H1 (cell line): ENCODE measurements at regions not wholly inside any gene's neighbourhood (a gene's known extent, or its start where the extent isn't known, plus 50 kb on each side); places are given as distances from the start of the nearest gene placed in this dataset.

ENCODE experiments used
- CTCF ChIA-PET: fragments of 300-600 bp; sonication (Branson Sonifier 250); formaldehyde crosslinking; loops from one replicate; lab custom pipeline; 2021; ENCODE audit not compliant: partially characterized antibody; lab: Charles Lee
- POLR2A ChIA-PET: fragments of 300-600 bp; sonication (Branson Sonifier 250); formaldehyde crosslinking; loops from one replicate; lab custom pipeline; 2021; ENCODE audit warnings: inconsistent platforms; ENCODE audit not compliant: partially characterized antibody; lab: Charles Lee
- DNase-seq, 2 experiments: peaks; one replicate each; pipeline versions ENCODE4 v3.0.0 to v3.0.0-alpha.2; 2010 to 2022; ENCODE audit warnings: low spot score in 2 of 2, low read depth in 1 of 2, mixed read lengths in 1 of 2
- FAIRE-seq: peaks from 2 replicates; lab custom pipeline; 2011; peaks lifted over from hg19 to GRCh38; lab: Jason Lieb, UNC
- H2AFZ ChIP-seq: 2 replicates; pipeline ENCODE4 v1.8.1; 2012; ENCODE audit warnings: low read length, inconsistent platforms
- H2AK5ac ChIP-seq: 2 replicates; pipeline ENCODE4 v1.6.1; 2013; ENCODE audit warnings: low read depth, low read length
- H2BK120ac ChIP-seq: replicated peaks from 2 replicates; pipeline ENCODE3; 2013; ENCODE audit warnings: low read depth, low read length, inconsistent platforms
- H2BK12ac ChIP-seq: 2 replicates; pipeline ENCODE4 v1.6.1; 2013; ENCODE audit warnings: low read depth, low read length
- H2BK15ac ChIP-seq: 2 replicates; pipeline ENCODE4 v1.6.1; 2013; ENCODE audit warnings: low read length
- H2BK20ac ChIP-seq: 2 replicates; pipeline ENCODE4 v1.6.1; 2013; ENCODE audit warnings: low read length
- H2BK5ac ChIP-seq: 2 replicates; pipeline ENCODE4 v1.6.1; 2013; ENCODE audit warnings: low read depth, low read length
- H3K14ac ChIP-seq: 2 replicates; pipeline ENCODE4 v1.6.1; 2013; ENCODE audit warnings: inconsistent platforms; ENCODE audit not compliant: insufficient read length
- H3K18ac ChIP-seq: 2 replicates; pipeline ENCODE4 v1.6.1; 2013; ENCODE audit warnings: low read length; ENCODE audit errors: extremely low read depth
- H3K23ac ChIP-seq: 2 replicates; pipeline ENCODE4 v1.6.1; 2013; ENCODE audit warnings: inconsistent platforms; ENCODE audit not compliant: insufficient read length
- H3K23me2 ChIP-seq: 2 replicates; pipeline ENCODE4 v1.6.1; 2013; ENCODE audit warnings: low read depth, low read length
- H3K27ac ChIP-seq: 2 replicates; pipeline ENCODE4 v1.6.1; 2011; ENCODE audit warnings: low read depth, low read length, inconsistent platforms
- H3K27me3 ChIP-seq, 4 experiments: replicated peaks in 1 of 4; 1 replicate in 1 of 4; 2 replicates in 3 of 4; pipeline versions ENCODE4 v1.6.1 to v1.8.1; 2011 to 2013; ENCODE audit warnings: low read length in 3 of 4, mild to moderate bottlenecking in 3 of 4, inconsistent platforms in 2 of 4, mixed read lengths in 2 of 4, moderate library complexity in 1 of 4; ENCODE audit not compliant: control insufficient read depth in 3 of 4, insufficient read depth in 3 of 4; ENCODE audit errors: extremely low read depth in 1 of 4
- H3K36me3 ChIP-seq, 4 experiments: 2 replicates each; pipeline versions ENCODE4 v1.6.1 to v1.8.1; 2011 to 2013; ENCODE audit warnings: mild to moderate bottlenecking in 4 of 4, low read length in 3 of 4, moderate library complexity in 2 of 4, control low read depth in 1 of 4, inconsistent platforms in 1 of 4; ENCODE audit not compliant: insufficient read depth in 4 of 4, control insufficient read depth in 2 of 4
- H3K4ac ChIP-seq: replicated peaks from 2 replicates; pipeline ENCODE3; 2013; ENCODE audit warnings: low read length, low read depth, mixed read lengths, inconsistent platforms; ENCODE audit not compliant: insufficient read length
- H3K4me1 ChIP-seq, 4 experiments: replicated peaks in 1 of 4; 1 replicate in 1 of 4; 2 replicates in 3 of 4; pipeline versions ENCODE4 v1.6.1 to v1.8.1; 2011 to 2013; ENCODE audit warnings: low read length in 3 of 4, inconsistent platforms in 2 of 4, mixed read lengths in 1 of 4; ENCODE audit not compliant: insufficient read depth in 4 of 4, control insufficient read depth in 3 of 4
- H3K4me2 ChIP-seq, 2 experiments: 2 replicates each; pipeline versions ENCODE4 v1.6.1 to v1.8.1; 2011 to 2013; ENCODE audit warnings: low read depth in 2 of 2, low read length in 2 of 2, control low read depth in 1 of 2, inconsistent platforms in 1 of 2, mild to moderate bottlenecking in 1 of 2; ENCODE audit not compliant: insufficient read depth in 1 of 2
- H3K4me3 ChIP-seq, 4 experiments: fragments of 200-600, 300-600 bp in 1 of 4; sonication (generic), shearing (Covaris generic), sonication (Bioruptor Twin) in 1 of 4; 2 replicates each; pipeline versions ENCODE4 v1.5.1 to v1.8.1; 2011 to 2016; ENCODE audit warnings: low read length in 4 of 4, low read depth in 3 of 4, control low read depth in 2 of 4, inconsistent platforms in 2 of 4, mild to moderate bottlenecking in 2 of 4, mixed read lengths in 1 of 4, moderate library complexity in 1 of 4; ENCODE audit not compliant: insufficient read depth in 2 of 4; ENCODE audit errors: extremely low read depth in 1 of 4
- H3K56ac ChIP-seq: replicated peaks from 2 replicates; pipeline ENCODE3; 2013; ENCODE audit warnings: low read depth, mild to moderate bottlenecking, mixed read lengths, low read length, inconsistent platforms; ENCODE audit not compliant: insufficient read length
- H3K79me1 ChIP-seq: 2 replicates; pipeline ENCODE4 v1.6.1; 2013; ENCODE audit warnings: low read depth, low read length, control low read depth
- H3K79me2 ChIP-seq, 2 experiments: 2 replicates each; pipeline versions ENCODE4 v1.6.1 to v1.8.1; 2012 to 2013; ENCODE audit warnings: low read length in 2 of 2, mild to moderate bottlenecking in 2 of 2, inconsistent platforms in 1 of 2; ENCODE audit not compliant: insufficient read depth in 2 of 2, control insufficient read depth in 1 of 2
- H3K9ac ChIP-seq, 4 experiments: replicated peaks in 1 of 4; 1 replicate in 1 of 4; 2 replicates in 3 of 4; pipeline versions ENCODE4 v1.6.1 to v1.8.1; 2011 to 2013; ENCODE audit warnings: low read depth in 3 of 4, low read length in 3 of 4, control low read depth in 2 of 4, mild to moderate bottlenecking in 2 of 4, moderate library complexity in 2 of 4, inconsistent platforms in 1 of 4; ENCODE audit errors: extremely low read depth in 1 of 4
- H3K9me3 ChIP-seq, 2 experiments: 2 replicates each; pipeline versions ENCODE4 v1.6.1 to v1.8.1; 2012 to 2013; ENCODE audit warnings: mild to moderate bottlenecking in 2 of 2, moderate library complexity in 2 of 2, control low read depth in 1 of 2, inconsistent platforms in 1 of 2, low read depth in 1 of 2, low read length in 1 of 2, mixed read lengths in 1 of 2; ENCODE audit not compliant: insufficient read depth in 2 of 2
- H4K20me1 ChIP-seq, 2 experiments: replicated peaks in 1 of 2; 2 replicates each; pipeline versions ENCODE3 to v1.8.1; 2011 to 2013; ENCODE audit warnings: inconsistent platforms in 2 of 2, low read length in 2 of 2, mild to moderate bottlenecking in 1 of 2; ENCODE audit not compliant: insufficient read depth in 2 of 2, control insufficient read depth in 1 of 2
- H4K5ac ChIP-seq: 2 replicates; pipeline ENCODE4 v1.6.1; 2013; ENCODE audit warnings: low read length, low read depth, mixed read lengths, inconsistent platforms; ENCODE audit not compliant: insufficient read length
- H4K8ac ChIP-seq: 2 replicates; pipeline ENCODE4 v1.8.0; 2013; ENCODE audit warnings: mild to moderate bottlenecking, moderate library complexity, low read length, inconsistent platforms; ENCODE audit not compliant: insufficient read depth; ENCODE audit errors: extremely low read depth
- H4K91ac ChIP-seq: replicated peaks from 2 replicates; pipeline ENCODE3; 2013; ENCODE audit warnings: low read length, mixed read lengths, inconsistent platforms; ENCODE audit not compliant: insufficient read length
- CHD1 ChIP-seq: IDR thresholded peaks from 2 replicates; pipeline ENCODE4 v1.6.1; 2012; ENCODE audit warnings: low read depth, low read length, improper control_type of control experiment
- CTCF ChIP-seq, 3 experiments: IDR thresholded peaks; 1 replicate in 2 of 3; 2 replicates in 1 of 3; pipeline versions ENCODE4 v1.5.1 to v1.6.1; 2011; ENCODE audit warnings: low read length in 3 of 3, mild to moderate bottlenecking in 3 of 3, inconsistent platforms in 2 of 3, low read depth in 1 of 3, moderate library complexity in 1 of 3; ENCODE audit not compliant: insufficient read depth in 1 of 3; ENCODE audit errors: control extremely low read depth in 1 of 3
- POLR2AphosphoS5 ChIP-seq: IDR thresholded peaks from 2 replicates; pipeline ENCODE4 v1.6.1; 2011; ENCODE audit warnings: low read depth, low read length
- RAD21 ChIP-seq, 2 experiments: IDR thresholded peaks in 1 of 2; conservative IDR thresholded peaks in 1 of 2; 2 replicates each; pipeline ENCODE4 v1.6.1; 2011; ENCODE audit warnings: low read depth in 2 of 2, low read length in 2 of 2, improper control_type of control experiment in 1 of 2, inconsistent platforms in 1 of 2, mild to moderate bottlenecking in 1 of 2, moderate library complexity in 1 of 2
- TAF7 ChIP-seq: optimal IDR thresholded peaks from 2 replicates; pipeline ENCODE3; 2011; ENCODE audit warnings: low read depth, mild to moderate bottlenecking, inconsistent platforms, low read length, moderate library complexity, borderline replicate concordance
- TEAD4 ChIP-seq: IDR thresholded peaks from 2 replicates; pipeline ENCODE4 v1.6.1; 2012; ENCODE audit warnings: low read depth, low read length, inconsistent platforms, mixed read lengths
- WGBS, 2 experiments: shearing (Covaris generic) in 1 of 2; methylation state at CpG; one replicate each; pipeline versions ENCODE4 v1.1.6 to v1.1.7; 2013 to 2015; ENCODE audit warnings: low lambda C conversion rate in 2 of 2, mixed read lengths in 2 of 2, inconsistent platforms in 1 of 2, low coverage in 1 of 2, missing lambda C conversion rate in 1 of 2; ENCODE audit not compliant: insufficient replicate concordance in 2 of 2, insufficient coverage in 1 of 2, insufficient read length in 1 of 2; ENCODE audit errors: extremely low coverage in 1 of 2, missing lambda C conversion rate in 1 of 2; 5-methylcytosine and 5-hydroxymethylcytosine counted together

DNA sequence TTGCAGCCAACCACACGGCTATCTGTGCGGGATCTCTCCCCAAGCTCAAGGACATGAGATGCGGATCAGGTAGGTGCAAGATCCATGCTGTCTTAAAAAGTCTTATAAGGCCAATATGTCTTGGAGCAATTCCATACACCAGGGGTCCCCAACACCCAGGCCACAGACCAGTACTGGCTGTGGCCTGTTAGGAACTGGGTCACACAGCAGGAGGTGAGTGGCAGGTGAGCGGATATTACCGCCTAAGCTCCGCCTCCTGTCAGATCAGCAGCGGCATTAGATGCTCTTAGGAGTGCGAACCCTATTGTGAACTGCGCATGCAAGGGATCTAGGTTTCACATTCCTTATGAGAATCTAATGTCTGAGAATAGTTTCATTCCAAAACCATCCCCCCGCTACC is 68.8 kb upstream of the ZNF599 start:
- DNase-seq (no peak), FAIRE-seq (peak; percentile 19)
- H4K20me1 ChIP-seq = no peaks in the 10 kb centered on the region
- H2AFZ ChIP-seq = no peak overlapping the region
- ChIA-PET CTCF (interaction anchor here (0.6 to 2.1 kb wide), 12 partner anchors 11 to 612 kb away, joined by 3 to 9 read pairs (median 4); partner anchors contain the start of gene ZNF302), POLR2A (no interaction called here)
- H3K23me2 ChIP-seq = peaks cover 3% of the 10 kb centered on the region; the same call in 1 of the 2 replicates
- no peak overlapping the region for H4K5ac ChIP-seq
- no peak overlapping the region for H4K91ac ChIP-seq
- no peak overlapping the region for H3K4me3 ChIP-seq
- no peak overlapping the region for H3K4ac ChIP-seq
- H2BK20ac ChIP-seq = no peak overlapping the region
- no peak overlapping the region for H3K56ac ChIP-seq
- H3K27me3 ChIP-seq = peaks cover 0 to 19% (median 10%) of the 10 kb centered on the region in 4 experiments; a peak in 5 of 7 replicates
- no peak overlapping the region for H3K23ac ChIP-seq
- H2BK5ac ChIP-seq = no peak overlapping the region
- H4K8ac ChIP-seq = no peak overlapping the region
- H3K14ac ChIP-seq = no peak overlapping the region
- no peak overlapping the region for H2BK15ac ChIP-seq
- no peaks in the 10 kb centered on the region for H3K79me1 ChIP-seq
- no peak overlapping the region for H3K27ac ChIP-seq
- H2AK5ac ChIP-seq = no peak overlapping the region
- TF ChIP-seq CTCF (IDR thresholded peaks at IDR 0.05; ENCODE audit: control extremely low read depth in 1 of 3, insufficient read depth in 1 of 3, low read depth in 1 of 3, low read length in 3 of 3) (peak in 2 of 3 experiments; percentile 18 to 19; a peak in 2 of 4 replicates), TAF7 (no peak), RAD21 (IDR thresholded peaks at IDR 0.05 in 1 of 2, conservative IDR thresholded peaks at IDR 0.05 in 1 of 2; ENCODE audit: low read depth in 2 of 2, low read length in 2 of 2) (peak; percentile 34 to 56; a peak in 3 of 4 replicates), CHD1 (no peak), POLR2AphosphoS5 (no peak), TEAD4 (0 out of 2 replicates have a peak, but pooled peaks have one; percentile 6)
- WGBS, 2 experiments = 60% methylated on average over 10 of the region's 10 CpGs; no CpG with 5 or more reads in 1 of the 2 experiments
- H3K9me3 ChIP-seq = no peaks in the 10 kb centered on the region
- no peak overlapping the region for H2BK120ac ChIP-seq
- H3K9ac ChIP-seq = no peak overlapping the region
- H3K4me2 ChIP-seq = no peak overlapping the region
- no peaks in the 10 kb centered on the region for H3K79me2 ChIP-seq
- H3K4me1 ChIP-seq = peaks cover 0 to 14% (median 9%) of the 10 kb centered on the region in 4 experiments; a peak in 6 of 7 replicates
- H2BK12ac ChIP-seq = no peak overlapping the region
- H3K18ac ChIP-seq = no peak overlapping the region
- no peaks in the 10 kb centered on the region for H3K36me3 ChIP-seq
